SK-N-SH (cell line): ENCODE measurements at regions not wholly inside any gene's neighbourhood (a gene's known extent, or its start where the extent isn't known, plus 50 kb on each side); places are given as distances from the start of the nearest gene placed in this dataset.

Experiments
- CTCF ChIA-PET: fragments of 300-600, 350-600 bp; formaldehyde crosslinking; extraction: SDS; loops from one replicate; lab custom pipeline; 2021; lab: Yijun Ruan, JAX
- POLR2A ChIA-PET: fragments of 350-600 bp; sonication (Branson Sonifier 250); formaldehyde crosslinking; extraction: SDS; loops from one replicate; lab custom pipeline; 2020; ENCODE audit warnings: antibody characterized with exemption, inconsistent platforms; lab: Yijun Ruan, JAX
- DNase-seq: peaks from one replicate; pipeline ENCODE4 v3.0.0; 2012
- H2AFZ ChIP-seq: fragments of 200-600 bp; sonication (generic); 2 replicates; pipeline ENCODE4 v1.8.1; 2016; ENCODE audit warnings: antibody characterized with exemption, mild to moderate bottlenecking, low read depth
- H3F3A ChIP-seq: fragments of 200-600 bp; sonication (generic); replicated peaks from 2 replicates; pipeline ENCODE3; 2016; ENCODE audit warnings: antibody characterized with exemption, mild to moderate bottlenecking; ENCODE audit not compliant: insufficient read depth
- H3K27ac ChIP-seq, 2 experiments: fragments of 200-500 bp in 1 of 2; fragments of 200-600 bp in 1 of 2; sonication (Bioruptor generic) in 1 of 2; sonication (generic), shearing (Covaris generic) in 1 of 2; 2 replicates each; pipeline versions ENCODE4 v1.5.1 to v1.6.1; 2014 to 2016; ENCODE audit warnings: low read depth in 2 of 2, inconsistent platforms in 1 of 2, low read length in 1 of 2, mild to moderate bottlenecking in 1 of 2, mixed read lengths in 1 of 2
- H3K27me3 ChIP-seq: fragments of 200-600 bp; sonication (generic), shearing (Covaris generic); 2 replicates; pipeline ENCODE4 v1.6.1; 2016; ENCODE audit warnings: mixed run types; ENCODE audit not compliant: insufficient read depth
- H3K36me3 ChIP-seq, 2 experiments: fragments of 200-500 bp in 1 of 2; fragments of 200-600 bp in 1 of 2; sonication (Bioruptor generic) in 1 of 2; sonication (generic) in 1 of 2; replicated peaks in 1 of 2; 2 replicates each; pipeline versions ENCODE3 to v1.5.1; 2014 to 2016; ENCODE audit warnings: low read length in 1 of 2, mild to moderate bottlenecking in 1 of 2; ENCODE audit not compliant: insufficient read depth in 2 of 2, control insufficient read depth in 1 of 2
- H3K4me1 ChIP-seq, 2 experiments: fragments of 200-500 bp in 1 of 2; fragments of 200-600 bp in 1 of 2; sonication (Bioruptor generic) in 1 of 2; sonication (generic), shearing (Covaris generic) in 1 of 2; 2 replicates each; pipeline versions ENCODE4 v1.5.1 to v1.6.1; 2014 to 2016; ENCODE audit warnings: low read depth in 1 of 2, low read length in 1 of 2, mixed run types in 1 of 2; ENCODE audit not compliant: insufficient read depth in 2 of 2, control insufficient read depth in 1 of 2
- H3K4me2 ChIP-seq: fragments of 200-600 bp; sonication (generic), shearing (Covaris generic); 2 replicates; pipeline ENCODE4 v1.6.1; 2017; ENCODE audit warnings: mixed run types
- H3K4me3 ChIP-seq, 2 experiments: fragments of 200-500 bp in 1 of 2; fragments of 200-600 bp in 1 of 2; sonication (Bioruptor generic) in 1 of 2; sonication (generic), shearing (Covaris generic) in 1 of 2; 2 replicates each; pipeline versions ENCODE4 v1.5.1 to v1.8.1; 2014 to 2016; ENCODE audit warnings: low read depth in 2 of 2, inconsistent platforms in 1 of 2, low read length in 1 of 2, mild to moderate bottlenecking in 1 of 2, mixed read lengths in 1 of 2, moderate library complexity in 1 of 2
- H3K79me2 ChIP-seq: fragments of 200-600 bp; sonication (generic); 2 replicates; pipeline ENCODE4 v1.8.1; 2017; ENCODE audit warnings: mild to moderate bottlenecking; ENCODE audit not compliant: insufficient read depth
- H3K9ac ChIP-seq: fragments of 200-600 bp; sonication (generic); 2 replicates; pipeline ENCODE4 v1.6.1; 2017; ENCODE audit warnings: mixed run types
- H3K9me2 ChIP-seq: fragments of 200-600 bp; sonication (generic); 2 replicates; pipeline ENCODE4 v1.6.1; 2017; ENCODE audit warnings: mixed run types
- H3K9me3 ChIP-seq: fragments of 200-600 bp; sonication (generic); 2 replicates; pipeline ENCODE4 v1.6.1; 2017; ENCODE audit warnings: mixed run types, mild to moderate bottlenecking, moderate library complexity
- H4K20me1 ChIP-seq: fragments of 200-600 bp; sonication (generic); 2 replicates; pipeline ENCODE4 v1.6.1; 2017; ENCODE audit warnings: mild to moderate bottlenecking, mixed run types; ENCODE audit not compliant: insufficient read depth
- ELF1 ChIP-seq: IDR thresholded peaks from 2 replicates; pipeline ENCODE4 v1.4.0; 2012
- EZH2phosphoT487 ChIP-seq: fragments of 200-600 bp; sonication (generic); IDR thresholded peaks from 2 replicates; pipeline ENCODE4 v1.6.1; 2017; ENCODE audit warnings: low read depth, mixed run types, mild to moderate bottlenecking, antibody characterized with exemption, moderate library complexity, borderline replicate concordance
- FOSL2 ChIP-seq: IDR thresholded peaks from 2 replicates; pipeline ENCODE4 v1.4.0; 2012; ENCODE audit warnings: low read depth, mild to moderate bottlenecking, moderate library complexity, borderline replicate concordance
- FOXJ3 ChIP-seq: sonication (generic); formaldehyde crosslinking; IDR thresholded peaks from 2 replicates; pipeline ENCODE4 v1.5.1; 2020; ENCODE audit warnings: mild to moderate bottlenecking, missing genetic modification reagents
- GABPA ChIP-seq: IDR thresholded peaks from 2 replicates; pipeline ENCODE4 v1.4.0; 2012; ENCODE audit warnings: low read depth, mild to moderate bottlenecking
- GATA2 ChIP-seq: sonication (generic); formaldehyde crosslinking; IDR thresholded peaks from 2 replicates; pipeline ENCODE4 v1.5.0; 2020; ENCODE audit warnings: mild to moderate bottlenecking, missing genetic modification reagents
- IRF3 ChIP-seq: fragments of 150-350 bp; IDR thresholded peaks from 2 replicates; pipeline ENCODE4 v1.6.1; 2016; ENCODE audit warnings: mild to moderate bottlenecking, low read depth, low read length
- JUND ChIP-seq: IDR thresholded peaks from 2 replicates; pipeline ENCODE4 v1.4.0; 2012
- MAX ChIP-seq: IDR thresholded peaks from 2 replicates; pipeline ENCODE4 v1.4.0; 2012; ENCODE audit warnings: low read depth
- MEF2A ChIP-seq: IDR thresholded peaks from 2 replicates; pipeline ENCODE4 v1.4.0; 2012; ENCODE audit warnings: low read depth, borderline replicate concordance
- MXI1 ChIP-seq: IDR thresholded peaks from 2 replicates; pipeline ENCODE4 v1.6.1; 2012; ENCODE audit warnings: mild to moderate bottlenecking, low read depth, low read length, improper control_type of control experiment
- NRF1 ChIP-seq: IDR thresholded peaks from 2 replicates; pipeline ENCODE4 v1.6.1; 2012; ENCODE audit warnings: low read depth, mild to moderate bottlenecking, low read length
- PBX3 ChIP-seq: IDR thresholded peaks from 2 replicates; pipeline ENCODE4; 2012
- POLR2AphosphoS5 ChIP-seq: IDR thresholded peaks from 2 replicates; pipeline ENCODE4 v1.6.1; 2012; ENCODE audit warnings: low read depth, low read length
- RCOR1 ChIP-seq: fragments of 150-350 bp; IDR thresholded peaks from 2 replicates; pipeline ENCODE4 v1.6.1; 2017; ENCODE audit warnings: antibody characterized with exemption, low read length
- RFX5 ChIP-seq: IDR thresholded peaks from 2 replicates; pipeline ENCODE4 v1.6.1; 2012; ENCODE audit warnings: mild to moderate bottlenecking, improper control_type of control experiment, low read length
- SMC3 ChIP-seq: IDR thresholded peaks from 2 replicates; pipeline ENCODE4 v1.6.1; 2012; ENCODE audit warnings: low read depth, low read length, improper control_type of control experiment
- TAF1 ChIP-seq: IDR thresholded peaks from 2 replicates; pipeline ENCODE4 v1.6.1; 2012; ENCODE audit warnings: low read depth, mild to moderate bottlenecking, low read length, moderate library complexity, borderline replicate concordance
- TEAD4 ChIP-seq: IDR thresholded peaks from 2 replicates; pipeline ENCODE4 v1.4.0; 2012; ENCODE audit warnings: mild to moderate bottlenecking, borderline replicate concordance; ENCODE audit not compliant: insufficient read depth
- USF1 ChIP-seq: IDR thresholded peaks from 2 replicates; pipeline ENCODE4 v1.4.0; 2012; ENCODE audit warnings: low read depth, borderline replicate concordance
- YY1 ChIP-seq: IDR thresholded peaks from 2 replicates; pipeline ENCODE4 v1.4.0; 2012; ENCODE audit warnings: low read depth, mild to moderate bottlenecking
- WGBS: methylation state at CpG from one replicate; pipeline ENCODE4 v1.1.6; 2017; ENCODE audit warnings: low lambda C conversion rate; 5-methylcytosine and 5-hydroxymethylcytosine counted together

- WGBS, result 94% methylated on average over 8 of the region's 9 CpGs
- peaks cover 0 to 44% of the 10 kb centered on the region in 2 experiments; a peak in 1 of 4 replicates for H3K4me1 ChIP-seq
- ChIA-PET POLR2A (no interaction called here), CTCF (interaction anchor here (0.7 to 5.3 kb wide), 3 partner anchors 31 to 55 kb away, joined by 3 to 36 read pairs (median 8); no protein-coding TSS in a partner anchor)
- H3K9ac ChIP-seq, result no peak overlapping the region
- H3K9me3 ChIP-seq, result no peaks in the 10 kb centered on the region
- DNase-seq, result no peak
- H4K20me1 ChIP-seq, result peaks cover 6% of the 10 kb centered on the region; the same call in 1 of the 2 replicates
- no peak overlapping the region for H3K4me2 ChIP-seq
- TF ChIP-seq MAX (no peak), POLR2AphosphoS5 (no peak), EZH2phosphoT487 (no peak), GABPA (no peak), ELF1 (no peak), YY1 (no peak), PBX3 (no peak), TAF1 (no peak)
- no peak overlapping the region for H3K4me3 ChIP-seq
- H2AFZ ChIP-seq, result no peak overlapping the region
- no peaks in the 10 kb centered on the region for H3K9me2 ChIP-seq
- peaks cover 9% of the 10 kb centered on the region for H3F3A ChIP-seq
- H3K27me3 ChIP-seq, result no peaks in the 10 kb centered on the region
- H3K36me3 ChIP-seq, result peaks cover 6 to 8% of the 10 kb centered on the region in 2 experiments
- peaks cover 100% of the 10 kb centered on the region for H3K79me2 ChIP-seq
- no peak overlapping the region for H3K27ac ChIP-seq
Observed at GRCh38 chr7:130927564-130927963, 193.6 kb upstream of the KLF14 start.

GRCh38 chr7:130929896-130930659, 196.1 kb upstream of the KLF14 start:
- H2AFZ ChIP-seq, result no peak overlapping the region
- no peak overlapping the region for H3K4me3 ChIP-seq
- peaks cover 5% of the 10 kb centered on the region for H3F3A ChIP-seq
- POLR2A ChIA-PET, result no interaction called here
- H3K27ac ChIP-seq, result no peak overlapping the region
- H3K27me3 ChIP-seq, result no peaks in the 10 kb centered on the region
- H3K79me2 ChIP-seq, result peaks cover 100% of the 10 kb centered on the region
- no peak overlapping the region for H3K9ac ChIP-seq
- H3K9me2 ChIP-seq, result no peaks in the 10 kb centered on the region
- peaks cover 22% of the 10 kb centered on the region; the same call in 1 of the 2 replicates for H4K20me1 ChIP-seq
- H3K9me3 ChIP-seq, result no peaks in the 10 kb centered on the region
- peaks cover 0 to 19% of the 10 kb centered on the region in 2 experiments; a peak in 1 of 4 replicates for H3K4me1 ChIP-seq
- H3K4me2 ChIP-seq, result no peak overlapping the region
- peaks cover 10 to 13% of the 10 kb centered on the region in 2 experiments for H3K36me3 ChIP-seq
- WGBS, result 82% methylated on average over 4 of the region's 4 CpGs
- CTCF ChIA-PET, result interaction anchor here (0.9 to 5.3 kb wide), 7 partner anchors 10 to 207 kb away, joined by 3 to 36 read pairs (median 3); no protein-coding TSS in a partner anchor
- no peak for DNase-seq
- TF ChIP-seq PBX3 (no peak), TEAD4 (no peak), GATA2 (CRISPR knock-in tag) (no peak), FOSL2 (no peak), USF1 (no peak), MXI1 (no peak), NRF1 (no peak), FOXJ3 (CRISPR knock-in tag) (no peak), IRF3 (no peak), RFX5 (no peak), ELF1 (no peak), TAF1 (no peak), RCOR1 (no peak), MEF2A (no peak), SMC3 (no peak), JUND (no peak)
